ENCODE measurements at regions not wholly inside any gene's neighbourhood (a gene's known extent, or its start where the extent isn't known, plus 50 kb on each side); places are given as distances from the start of the nearest gene placed in this dataset.
"Not testable (repeated sequence)": the region's sequence is repeated elsewhere in the genome, so short reads cannot be mapped to it uniquely, and the experiment has no call there.

GRCh38 chr15:59830873-59831272 is 141.8 kb upstream of the BNIP2 start:
- DNase-seq, result no peak

- no peak for DNase-seq
Measured at GRCh38 chr15:59830098-59830497, 141.0 kb upstream of the BNIP2 start.

- DNase-seq, result no peak
Measured at GRCh38 chr15:59828861-59829260, 139.7 kb upstream of the BNIP2 start.

GRCh38 chr15:59828263-59828662 is 139.1 kb upstream of the BNIP2 start:
- DNase-seq, result no peak

- no peak for DNase-seq
Measured at GRCh38 chr15:59825901-59826300, 136.8 kb upstream of the BNIP2 start.

- DNase-seq, result no peak
Measured at GRCh38 chr15:59821286-59821685, 132.2 kb upstream of the BNIP2 start.

GRCh38 chr15:59819092-59819491 is 130.0 kb upstream of the BNIP2 start:
- no peak for DNase-seq

GRCh38 chr15:59818336-59818735 is 129.2 kb upstream of the BNIP2 start:
- DNase-seq, result no peak

- no peak for DNase-seq
Measured at GRCh38 chr15:59817834-59818233, 128.7 kb upstream of the BNIP2 start.

GRCh38 chr15:59817053-59817452 is 127.9 kb upstream of the BNIP2 start:
- DNase-seq, result no peak

GRCh38 chr15:59814409-59814808 is 125.3 kb upstream of the BNIP2 start:
- no peak for DNase-seq

GRCh38 chr15:59812889-59813288 is 123.8 kb upstream of the BNIP2 start:
- DNase-seq, result peak in 1 of 3 experiments; percentile 14

GRCh38 chr15:59812250-59812870 is 123.2 kb upstream of the BNIP2 start:
- DNase-seq, result peak in 2 of 3 experiments; percentile 83 to 95

- DNase-seq, result peak in 1 of 3 experiments; percentile 59
Measured at GRCh38 chr15:59803293-59803966, 114.3 kb upstream of the BNIP2 start.

GRCh38 chr15:59801649-59802048 is 112.5 kb upstream of the BNIP2 start:
- DNase-seq, result no peak

- DNase-seq, result no peak
Measured at GRCh38 chr15:59798605-59798917, 109.4 kb upstream of the BNIP2 start.

- DNase-seq, result no peak
Measured at GRCh38 chr15:59797756-59798604, 108.9 kb upstream of the BNIP2 start.

- DNase-seq, result no peak
Measured at GRCh38 chr15:59794229-59794886, 105.2 kb upstream of the BNIP2 start.

GRCh38 chr15:59792359-59792758 is 103.2 kb upstream of the BNIP2 start:
- DNase-seq, result no peak

GRCh38 chr15:59791755-59792154 is 102.6 kb upstream of the BNIP2 start:
- no peak for DNase-seq

- DNase-seq, result no peak
Measured at GRCh38 chr15:59791079-59791478, 102.0 kb upstream of the BNIP2 start.

GRCh38 chr15:59786466-59786865 is 97.3 kb upstream of the BNIP2 start:
- not testable (repeated sequence) for DNase-seq

- DNase-seq, result not testable (repeated sequence)
Measured at GRCh38 chr15:59785981-59786380, 96.9 kb upstream of the BNIP2 start.
